Activated CD8-positive, alpha-beta T cell treated with anti-CD3 and anti-CD28 coated beads for 36 hours (primary cell): ENCODE measurements at regions not wholly inside any gene's neighbourhood (a gene's known extent, or its start where the extent isn't known, plus 50 kb on each side); places are given as distances from the start of the nearest gene placed in this dataset.

Experiments
- ATAC-seq: fragments of 200-7000 bp; cut with Tn5 transposase; one replicate; pipeline ENCODE4 v1.10.0; 2021; ENCODE audit warnings: mild to moderate bottlenecking, moderate library complexity
- CTCF ChIA-PET: fragments of 350-600 bp; sonication (Branson Sonifier 250); formaldehyde crosslinking; loops from one replicate; lab custom pipeline; 2021; ENCODE audit warnings: antibody characterized with exemption; lab: Charles Lee
- POLR2A ChIA-PET: fragments of 350-600 bp; sonication (Branson Sonifier 250); formaldehyde crosslinking; loops from one replicate; lab custom pipeline; 2021; ENCODE audit warnings: antibody characterized with exemption; lab: Charles Lee
- DNase-seq: peaks from one replicate; pipeline ENCODE4 v3.0.0-alpha.2; 2020
- H3K27ac Mint-ChIP-seq: one replicate; pipeline ENCODE4 v1.8.0; 2021; ENCODE audit warnings: mild to moderate bottlenecking, mixed read lengths
- H3K27me3 Mint-ChIP-seq: one replicate; pipeline ENCODE4 v1.8.0; 2021; ENCODE audit warnings: mixed read lengths
- H3K36me3 Mint-ChIP-seq: one replicate; pipeline ENCODE4 v1.8.0; 2021; ENCODE audit warnings: low read depth, mixed read lengths
- H3K4me1 Mint-ChIP-seq: one replicate; pipeline ENCODE4 v1.8.0; 2021; ENCODE audit warnings: low read depth, mixed read lengths
- H3K4me3 Mint-ChIP-seq: one replicate; pipeline ENCODE4 v1.8.0; 2021; ENCODE audit warnings: mild to moderate bottlenecking, moderate library complexity, mixed read lengths
- H3K9me3 Mint-ChIP-seq: one replicate; pipeline ENCODE4 v1.8.0; 2021; ENCODE audit warnings: mixed read lengths
- intact Hi-C: fragments of 100-400 bp; cut with micrococcal nuclease; formaldehyde crosslinking; loops from one replicate; pipeline ENCODE4 v1.10.0; 2022
- TF ChIP-seq, protein P1 (sequence below): fragments of 200-600 bp; IDR thresholded peaks from one replicate; pipeline ENCODE4 v1.8.0; 2022; ENCODE audit warnings: antibody characterized with exemption, mild to moderate bottlenecking

DNA sequence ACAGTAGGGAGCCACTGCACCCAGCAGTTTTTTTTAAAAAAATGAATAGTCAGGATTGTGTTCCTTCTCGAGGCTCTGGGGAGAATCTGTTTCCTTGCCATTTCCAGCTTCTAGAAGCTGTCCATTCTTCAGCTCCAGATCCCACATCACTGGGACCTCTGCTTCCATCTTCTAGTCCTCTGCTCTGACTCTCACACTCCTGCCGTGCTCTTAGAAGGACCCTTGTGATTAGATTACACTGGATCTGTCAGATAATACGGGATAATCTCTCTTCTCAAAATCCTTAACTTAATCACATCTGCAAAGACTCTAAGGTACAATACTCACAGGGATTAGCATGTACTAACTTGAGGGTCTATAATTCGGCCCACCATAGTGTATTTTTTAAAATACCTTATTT lies 158.9 kb upstream of the SP4 start:
- H3K36me3 Mint-ChIP-seq = no peaks in the 10 kb centered on the region
- H3K27me3 Mint-ChIP-seq = no peaks in the 10 kb centered on the region
- H3K9me3 Mint-ChIP-seq = no peaks in the 10 kb centered on the region
- intact Hi-C loops = loop anchor here (10.0 kb wide), 1 partner anchor 156 kb away; the partner anchor contains the start of gene SP4
- ATAC-seq (no peak), DNase-seq (no peak)
- TF ChIP-seq, protein P1, sequence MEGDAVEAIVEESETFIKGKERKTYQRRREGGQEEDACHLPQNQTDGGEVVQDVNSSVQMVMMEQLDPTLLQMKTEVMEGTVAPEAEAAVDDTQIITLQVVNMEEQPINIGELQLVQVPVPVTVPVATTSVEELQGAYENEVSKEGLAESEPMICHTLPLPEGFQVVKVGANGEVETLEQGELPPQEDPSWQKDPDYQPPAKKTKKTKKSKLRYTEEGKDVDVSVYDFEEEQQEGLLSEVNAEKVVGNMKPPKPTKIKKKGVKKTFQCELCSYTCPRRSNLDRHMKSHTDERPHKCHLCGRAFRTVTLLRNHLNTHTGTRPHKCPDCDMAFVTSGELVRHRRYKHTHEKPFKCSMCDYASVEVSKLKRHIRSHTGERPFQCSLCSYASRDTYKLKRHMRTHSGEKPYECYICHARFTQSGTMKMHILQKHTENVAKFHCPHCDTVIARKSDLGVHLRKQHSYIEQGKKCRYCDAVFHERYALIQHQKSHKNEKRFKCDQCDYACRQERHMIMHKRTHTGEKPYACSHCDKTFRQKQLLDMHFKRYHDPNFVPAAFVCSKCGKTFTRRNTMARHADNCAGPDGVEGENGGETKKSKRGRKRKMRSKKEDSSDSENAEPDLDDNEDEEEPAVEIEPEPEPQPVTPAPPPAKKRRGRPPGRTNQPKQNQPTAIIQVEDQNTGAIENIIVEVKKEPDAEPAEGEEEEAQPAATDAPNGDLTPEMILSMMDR = no peak
- H3K27ac Mint-ChIP-seq = no peak overlapping the region
- H3K4me1 Mint-ChIP-seq = no peaks in the 10 kb centered on the region
- no peak overlapping the region for H3K4me3 Mint-ChIP-seq
- POLR2A ChIA-PET = no interaction called here
- CTCF ChIA-PET = no interaction called here

DNA sequence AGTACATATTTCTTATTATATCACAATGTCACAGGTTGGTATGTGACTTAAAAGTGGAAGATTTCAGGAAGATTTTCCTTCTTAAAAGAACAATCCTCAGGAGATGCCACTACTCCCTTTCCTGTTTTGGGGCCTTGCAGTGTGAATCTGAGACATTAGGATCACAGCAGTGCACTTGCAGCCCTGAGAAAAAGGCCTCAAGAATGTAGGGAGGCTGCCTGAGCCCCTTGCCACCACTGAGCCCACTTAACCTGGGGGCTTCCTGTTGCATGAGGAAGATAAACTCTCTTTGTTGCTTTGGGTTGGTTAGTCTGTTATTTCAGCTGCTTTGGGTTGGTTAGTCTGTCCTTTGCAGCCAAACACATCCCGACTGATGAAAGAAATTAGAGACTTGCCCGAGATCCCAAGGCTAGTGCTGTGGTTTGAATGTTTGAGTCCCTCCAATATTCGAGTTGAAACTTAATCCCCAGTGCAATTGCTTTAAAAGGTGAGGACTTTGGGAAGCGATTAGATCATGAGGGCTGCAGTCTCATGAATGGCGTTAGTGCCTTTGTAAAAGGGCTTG lies 151.3 kb upstream of the SP4 start:
- CTCF ChIA-PET = no interaction called here
- POLR2A ChIA-PET = no interaction called here
- H3K27me3 Mint-ChIP-seq = no peaks in the 10 kb centered on the region

DNA sequence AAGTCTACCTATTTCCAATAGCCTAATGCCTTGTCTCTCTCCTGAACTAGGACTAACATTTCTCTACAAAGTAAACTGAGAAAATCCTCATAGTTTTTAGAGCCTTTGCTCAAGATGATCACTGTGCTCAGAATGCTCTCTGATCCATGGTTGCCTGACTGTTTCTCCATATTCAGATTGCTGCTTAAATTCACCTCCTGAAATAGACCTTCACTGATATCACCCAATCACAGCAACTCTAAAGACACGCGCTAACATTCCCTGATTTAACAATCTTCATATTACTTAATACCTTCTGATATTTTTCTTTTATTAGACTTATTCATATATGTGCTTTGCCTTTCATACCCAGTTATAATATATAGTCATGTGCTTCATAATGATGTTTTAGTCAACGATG lies 148.9 kb upstream of the SP4 start:
- CTCF ChIA-PET = interaction anchor here (1.9 kb wide), 1 partner anchor 17 kb away, joined by 4 read pairs; no protein-coding TSS in a partner anchor
- TF ChIP-seq, protein P1 = no peak
- intact Hi-C loops = no loop called here
- Mint-ChIP-seq H3K4me3 (no peak overlapping the region), H3K27ac (no peak overlapping the region), H3K36me3 (no peaks in the 10 kb centered on the region), H3K27me3 (no peaks in the 10 kb centered on the region), H3K9me3 (peaks cover 2% of the 10 kb centered on the region), H3K4me1 (peaks cover 7% of the 10 kb centered on the region)
- no peak for DNase-seq
- POLR2A ChIA-PET = no interaction called here
- ATAC-seq = no peak

More for the DNA sequence above, 151.3 kb upstream of the SP4 start:
- H3K4me3 Mint-ChIP-seq = no peak overlapping the region
- peaks cover 2% of the 10 kb centered on the region for H3K9me3 Mint-ChIP-seq
- H3K36me3 Mint-ChIP-seq = no peaks in the 10 kb centered on the region
- ATAC-seq (no peak), DNase-seq (no peak)
- H3K4me1 Mint-ChIP-seq = peaks cover 5% of the 10 kb centered on the region
- TF ChIP-seq, protein P1 = no peak
- intact Hi-C loops = no loop called here
- H3K27ac Mint-ChIP-seq = no peak overlapping the region

DNA sequence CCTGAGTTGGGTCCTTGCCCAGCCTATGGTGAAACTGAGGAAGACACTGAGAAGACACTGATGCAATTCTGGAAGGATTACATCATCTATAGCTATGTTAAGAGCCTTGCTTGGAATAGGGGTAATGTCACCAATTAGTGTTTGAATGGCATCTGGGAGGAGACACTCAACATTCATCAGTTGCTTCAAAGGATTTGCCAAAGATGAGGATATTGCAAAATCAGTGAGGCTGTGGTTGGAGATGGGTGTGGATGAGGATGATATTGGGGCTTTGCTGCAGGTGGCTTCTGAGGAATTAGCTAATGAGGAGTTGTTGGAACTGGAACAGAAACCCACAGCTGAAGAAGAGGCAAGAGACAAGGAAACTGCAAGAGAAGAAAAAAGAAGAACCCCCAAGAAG lies 146.7 kb upstream of the SP4 start:
- Mint-ChIP-seq H3K9me3 (peaks cover 2% of the 10 kb centered on the region), H3K27ac (peak overlapping the region; percentile 31), H3K27me3 (no peaks in the 10 kb centered on the region), H3K36me3 (no peaks in the 10 kb centered on the region), H3K4me3 (no peak overlapping the region), H3K4me1 (peaks cover 7% of the 10 kb centered on the region)
- DNase-seq = no peak
- no peak for ATAC-seq
- CTCF ChIA-PET = interaction anchor here (0.9 kb wide), 1 partner anchor 10 kb away, joined by 4 read pairs; no protein-coding TSS in a partner anchor
- TF ChIP-seq, protein P1 = no peak
- intact Hi-C loops = no loop called here
- POLR2A ChIA-PET = no interaction called here

DNA sequence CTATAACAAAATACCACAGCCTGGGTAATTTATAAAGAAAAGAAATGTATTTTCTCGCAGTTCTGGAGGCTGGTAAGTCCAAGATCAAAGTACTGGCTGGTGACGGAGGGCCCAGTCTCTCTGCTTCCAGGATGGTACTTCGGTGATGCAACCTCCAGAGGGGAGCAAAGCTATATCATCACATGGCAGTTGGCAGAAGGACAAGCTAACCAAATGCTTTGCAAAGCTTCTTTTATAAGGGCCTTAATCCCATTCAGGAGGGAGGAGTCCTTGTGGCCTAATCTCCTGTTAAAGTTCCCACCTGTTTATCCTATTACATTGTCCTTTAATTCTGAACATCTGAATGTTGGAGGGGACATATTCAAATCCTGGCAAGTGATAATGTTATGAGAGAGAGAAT lies 134.1 kb upstream of the SP4 start:
- ATAC-seq = no peak
- intact Hi-C loops = no loop called here
- Mint-ChIP-seq H3K4me3 (no peak overlapping the region), H3K27me3 (no peaks in the 10 kb centered on the region), H3K4me1 (no peaks in the 10 kb centered on the region), H3K36me3 (no peaks in the 10 kb centered on the region), H3K9me3 (no peaks in the 10 kb centered on the region), H3K27ac (no peak overlapping the region)
- CTCF ChIA-PET = no interaction called here
- TF ChIP-seq, protein P1 = no peak
- POLR2A ChIA-PET = no interaction called here
- no peak for DNase-seq
